ENCODE measurements at regions not wholly inside any gene's neighbourhood (a gene's known extent, or its start where the extent isn't known, plus 50 kb on each side); places are given as distances from the start of the nearest gene placed in this dataset.

DNA sequence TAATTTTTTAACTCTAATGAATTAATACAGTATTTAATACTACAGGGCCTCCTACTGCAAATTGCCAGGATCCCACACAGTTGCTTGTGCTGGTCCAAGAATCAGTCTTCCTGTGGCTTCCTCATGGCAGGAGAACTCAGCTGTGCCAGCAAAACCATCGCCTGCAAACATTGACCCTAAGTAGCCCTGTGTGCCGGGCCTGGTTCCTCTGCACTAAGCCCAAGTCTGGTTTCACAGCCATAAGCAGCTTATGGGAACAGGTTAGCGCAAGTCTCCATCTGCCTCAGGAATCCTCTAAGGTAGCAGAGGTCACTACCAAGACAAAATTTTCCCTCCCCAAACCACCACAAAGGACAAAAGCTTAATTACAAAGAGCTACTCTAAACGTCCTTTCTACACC lies 216.6 kb downstream of the PLA2G4A start:
- Histone ChIP-seq H4K91ac (ENCODE audit: low read depth, low read length) (no peak overlapping the region), H3K36me3 (ENCODE audit: control insufficient read depth in 1 of 2, insufficient read depth in 2 of 2, low read length in 2 of 2) (no peaks in the 10 kb centered on the region), H4K12ac (ENCODE audit: low read depth, low read length) (no peak overlapping the region), H2BK120ac (ENCODE audit: insufficient read depth, low read length, poor library complexity) (no peak overlapping the region), H4K8ac (ENCODE audit: low read depth, low read length) (no peak overlapping the region), H3K79me1 (ENCODE audit: low read length) (no peaks in the 10 kb centered on the region), H2AK5ac (ENCODE audit: low read length) (no peak overlapping the region), H3K4me2 (ENCODE audit: low read length) (no peak overlapping the region), H3K4ac (ENCODE audit: low read depth, low read length) (no peak overlapping the region), H3K27me3 (ENCODE audit: insufficient read depth, low read length) (no peaks in the 10 kb centered on the region), H3K9me3 (ENCODE audit: insufficient read depth, low read depth, low read length) (no peaks in the 10 kb centered on the region), H2AFZ (ENCODE audit: insufficient read depth, low read length, poor library complexity) (no peak overlapping the region), H3K27ac (ENCODE audit: low read depth, low read length) (no peak overlapping the region), H2BK12ac (ENCODE audit: low read length) (no peak overlapping the region), H3K18ac (ENCODE audit: low read length) (no peak overlapping the region), H3K79me2 (ENCODE audit: control insufficient read depth, insufficient read depth, low read length, poor library complexity) (no peaks in the 10 kb centered on the region), H3K23ac (ENCODE audit: low read length) (no peak overlapping the region), H3K14ac (ENCODE audit: low read length) (no peak overlapping the region), H2BK5ac (ENCODE audit: low read depth, low read length, poor library complexity) (no peak overlapping the region), H3K4me3 (ENCODE audit: low read depth, low read length) (no peak overlapping the region), H3K9ac (ENCODE audit: low read length) (no peak overlapping the region), H3K4me1 (ENCODE audit: control insufficient read depth in 1 of 2, insufficient read depth in 2 of 2, low read length in 2 of 2) (no peaks in the 10 kb centered on the region)
- no peak for DNase-seq
- WGBS (ENCODE audit: extremely low coverage, insufficient coverage, insufficient read length): no CpG with 5 or more reads among the region's 4 CpGs

DNA sequence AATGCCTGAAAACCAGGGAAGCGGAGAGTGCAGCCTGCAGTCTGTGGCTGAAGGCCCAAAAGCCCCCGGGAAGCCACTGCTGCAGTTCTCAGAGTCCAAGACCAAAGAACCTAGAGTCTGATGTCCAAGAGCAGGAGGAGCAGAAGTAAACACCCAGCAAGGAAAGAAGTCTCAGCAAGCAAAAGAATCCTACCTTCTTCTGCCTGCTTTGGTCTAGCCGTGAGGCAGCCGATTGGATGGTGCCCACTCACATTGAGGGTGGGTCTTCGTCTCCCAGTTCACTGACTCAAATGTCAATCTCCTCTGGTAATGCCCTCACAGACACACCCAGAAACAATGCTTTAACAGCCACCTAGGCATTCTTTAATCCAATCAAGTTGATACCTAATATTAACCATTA lies 217.5 kb downstream of the PLA2G4A start:
- Histone ChIP-seq H3K4me1 (ENCODE audit: control insufficient read depth in 1 of 2, insufficient read depth in 2 of 2, low read length in 2 of 2) (no peaks in the 10 kb centered on the region), H3K36me3 (ENCODE audit: control insufficient read depth in 1 of 2, insufficient read depth in 2 of 2, low read length in 2 of 2) (no peaks in the 10 kb centered on the region)

DNA sequence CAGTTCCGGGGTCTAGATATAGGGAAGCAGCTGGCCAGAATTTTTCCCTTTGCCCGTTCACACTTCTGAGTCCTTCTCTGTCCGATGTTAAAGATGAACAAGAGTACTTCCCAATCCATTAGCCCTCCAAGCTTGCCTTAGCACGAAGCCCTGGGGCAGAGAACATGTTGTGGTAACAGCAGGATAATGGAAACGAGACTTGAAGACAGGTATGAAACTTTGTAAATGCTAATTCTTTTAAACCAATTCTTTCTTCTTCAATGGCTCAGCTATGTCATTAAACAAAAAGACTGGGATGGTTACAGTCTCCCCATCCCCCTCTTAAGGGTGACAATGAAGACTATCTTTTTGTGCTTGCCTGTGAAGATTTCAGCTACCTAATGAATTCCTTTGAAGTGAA lies 218.5 kb downstream of the PLA2G4A start:
- Histone ChIP-seq H2BK12ac (ENCODE audit: low read length) (no peak overlapping the region), H3K4me2 (ENCODE audit: low read length) (no peak overlapping the region), H3K18ac (ENCODE audit: low read length) (no peak overlapping the region), H3K79me1 (ENCODE audit: low read length) (no peaks in the 10 kb centered on the region), H3K4me1 (ENCODE audit: control insufficient read depth in 1 of 2, insufficient read depth in 2 of 2, low read length in 2 of 2) (no peaks in the 10 kb centered on the region), H3K23ac (ENCODE audit: low read length) (no peak overlapping the region), H3K4ac (ENCODE audit: low read depth, low read length) (no peak overlapping the region), H2BK120ac (ENCODE audit: insufficient read depth, low read length, poor library complexity) (no peak overlapping the region), H3K79me2 (ENCODE audit: control insufficient read depth, insufficient read depth, low read length, poor library complexity) (no peaks in the 10 kb centered on the region), H2BK5ac (ENCODE audit: low read depth, low read length, poor library complexity) (no peak overlapping the region), H3K9ac (ENCODE audit: low read length) (no peak overlapping the region), H2AFZ (ENCODE audit: insufficient read depth, low read length, poor library complexity) (no peak overlapping the region), H3K27me3 (ENCODE audit: insufficient read depth, low read length) (no peaks in the 10 kb centered on the region), H4K91ac (ENCODE audit: low read depth, low read length) (no peak overlapping the region), H3K4me3 (ENCODE audit: low read depth, low read length) (no peak overlapping the region), H3K36me3 (ENCODE audit: control insufficient read depth in 1 of 2, insufficient read depth in 2 of 2, low read length in 2 of 2) (no peaks in the 10 kb centered on the region), H3K14ac (ENCODE audit: low read length) (no peak overlapping the region), H3K27ac (ENCODE audit: low read depth, low read length) (no peak overlapping the region), H3K9me3 (ENCODE audit: insufficient read depth, low read depth, low read length) (no peaks in the 10 kb centered on the region), H4K12ac (ENCODE audit: low read depth, low read length) (no peak overlapping the region), H4K8ac (ENCODE audit: low read depth, low read length) (no peak overlapping the region), H2AK5ac (ENCODE audit: low read length) (no peak overlapping the region)
- DNase-seq: no peak
- WGBS (ENCODE audit: extremely low coverage, insufficient coverage, insufficient read length): no CpG with 5 or more reads among the region's 5 CpGs

More for the DNA sequence above, 217.5 kb downstream of the PLA2G4A start:
- Histone ChIP-seq H4K91ac (ENCODE audit: low read depth, low read length) (no peak overlapping the region), H3K14ac (ENCODE audit: low read length) (no peak overlapping the region), H2BK12ac (ENCODE audit: low read length) (no peak overlapping the region), H2AK5ac (ENCODE audit: low read length) (no peak overlapping the region), H4K12ac (ENCODE audit: low read depth, low read length) (no peak overlapping the region), H3K79me2 (ENCODE audit: control insufficient read depth, insufficient read depth, low read length, poor library complexity) (no peaks in the 10 kb centered on the region), H3K9me3 (ENCODE audit: insufficient read depth, low read depth, low read length) (no peaks in the 10 kb centered on the region), H2AFZ (ENCODE audit: insufficient read depth, low read length, poor library complexity) (no peak overlapping the region), H3K4ac (ENCODE audit: low read depth, low read length) (no peak overlapping the region), H3K27me3 (ENCODE audit: insufficient read depth, low read length) (no peaks in the 10 kb centered on the region), H2BK5ac (ENCODE audit: low read depth, low read length, poor library complexity) (no peak overlapping the region), H3K27ac (ENCODE audit: low read depth, low read length) (no peak overlapping the region), H3K4me2 (ENCODE audit: low read length) (no peak overlapping the region), H4K8ac (ENCODE audit: low read depth, low read length) (no peak overlapping the region), H3K23ac (ENCODE audit: low read length) (no peak overlapping the region), H3K18ac (ENCODE audit: low read length) (no peak overlapping the region), H3K79me1 (ENCODE audit: low read length) (no peaks in the 10 kb centered on the region), H3K4me3 (ENCODE audit: low read depth, low read length) (no peak overlapping the region), H2BK120ac (ENCODE audit: insufficient read depth, low read length, poor library complexity) (no peak overlapping the region), H3K9ac (ENCODE audit: low read length) (no peak overlapping the region)
- no CpG with 5 or more reads among the region's 5 CpGs for WGBS (ENCODE audit: extremely low coverage, insufficient coverage, insufficient read length)
- DNase-seq: no peak

DNA sequence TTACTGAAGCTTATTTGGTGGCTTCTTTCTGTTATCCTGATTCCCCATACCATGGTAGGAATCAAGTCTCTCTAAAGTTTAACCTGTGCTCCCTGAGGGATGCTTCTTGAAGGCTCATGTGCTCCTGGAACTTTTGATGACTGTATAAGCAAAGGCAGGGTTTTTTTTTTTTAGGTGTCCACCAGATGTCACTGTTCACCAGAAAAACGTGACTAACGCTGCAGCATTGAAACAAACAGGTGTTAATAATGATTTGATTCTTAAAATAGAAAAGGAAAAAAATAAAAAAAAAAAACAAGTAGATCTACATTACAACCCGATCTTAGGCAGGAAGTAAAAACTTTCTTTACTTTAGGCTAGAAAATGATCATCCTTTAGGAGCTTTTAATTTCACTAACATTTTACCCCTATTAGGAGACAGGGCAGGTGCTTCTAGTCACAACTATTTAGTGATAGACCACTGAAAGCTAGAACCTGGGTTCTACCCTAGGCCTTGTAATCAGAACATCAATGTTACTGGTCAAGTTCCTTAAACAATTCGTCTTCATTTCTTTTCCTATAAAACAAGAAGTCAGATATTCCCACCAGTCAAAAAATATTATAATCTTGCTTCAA lies 223.0 kb downstream of the PLA2G4A start:
- Histone ChIP-seq H3K4me3 (ENCODE audit: low read depth, low read length) (no peak overlapping the region), H3K79me2 (ENCODE audit: control insufficient read depth, insufficient read depth, low read length, poor library complexity) (no peaks in the 10 kb centered on the region), H3K27me3 (ENCODE audit: insufficient read depth, low read length) (no peaks in the 10 kb centered on the region), H2BK12ac (ENCODE audit: low read length) (no peak overlapping the region), H4K12ac (ENCODE audit: low read depth, low read length) (no peak overlapping the region), H3K27ac (ENCODE audit: low read depth, low read length) (no peak overlapping the region), H2BK5ac (ENCODE audit: low read depth, low read length, poor library complexity) (no peak overlapping the region), H2AFZ (ENCODE audit: insufficient read depth, low read length, poor library complexity) (no peak overlapping the region), H3K79me1 (ENCODE audit: low read length) (no peaks in the 10 kb centered on the region), H3K18ac (ENCODE audit: low read length) (no peak overlapping the region), H3K4me1 (ENCODE audit: control insufficient read depth in 1 of 2, insufficient read depth in 2 of 2, low read length in 2 of 2) (peaks cover 2 to 6% of the 10 kb centered on the region in 2 experiments), H4K91ac (ENCODE audit: low read depth, low read length) (no peak overlapping the region), H3K23ac (ENCODE audit: low read length) (no peak overlapping the region), H3K9ac (ENCODE audit: low read length) (no peak overlapping the region), H2AK5ac (ENCODE audit: low read length) (no peak overlapping the region), H2BK120ac (ENCODE audit: insufficient read depth, low read length, poor library complexity) (no peak overlapping the region), H3K14ac (ENCODE audit: low read length) (no peak overlapping the region), H4K8ac (ENCODE audit: low read depth, low read length) (no peak overlapping the region), H3K4me2 (ENCODE audit: low read length) (no peak overlapping the region), H3K4ac (ENCODE audit: low read depth, low read length) (no peak overlapping the region), H3K9me3 (ENCODE audit: insufficient read depth, low read depth, low read length) (no peaks in the 10 kb centered on the region), H3K36me3 (ENCODE audit: control insufficient read depth in 1 of 2, insufficient read depth in 2 of 2, low read length in 2 of 2) (no peaks in the 10 kb centered on the region)
- peak in 1 of 2 donors; percentile 66 for DNase-seq
- WGBS (ENCODE audit: extremely low coverage, insufficient coverage, insufficient read length): no CpG with 5 or more reads among the region's 4 CpGs

Measured in trophoblast cell (in vitro differentiated cells and primary cell).